ENCODE measurements at regions not wholly inside any gene's neighbourhood (a gene's known extent, or its start where the extent isn't known, plus 50 kb on each side); places are given as distances from the start of the nearest gene placed in this dataset.

GRCh38 chr10:89138755-89139490 is 68.2 kb downstream of the CH25H start:
- H3K9me3 ChIP-seq (ENCODE audit: insufficient read depth, low read length, severe bottlenecking), result no peaks in the 10 kb centered on the region
- no peak for DNase-seq
- H3K4me1 ChIP-seq (ENCODE audit: insufficient read depth, low read length), result no peaks in the 10 kb centered on the region
- no peaks in the 10 kb centered on the region for H3K27me3 ChIP-seq (ENCODE audit: insufficient read depth, low read length, poor library complexity)
- no peak overlapping the region for H3K9ac ChIP-seq (ENCODE audit: low read depth, low read length)
- no peak overlapping the region for H3K4me3 ChIP-seq (ENCODE audit: low read depth in 1 of 2, low read length in 2 of 2)
- no peaks in the 10 kb centered on the region for H3K79me2 ChIP-seq (ENCODE audit: insufficient read depth, low read length)
- H3K36me3 ChIP-seq (ENCODE audit: insufficient read depth, low read length), result no peaks in the 10 kb centered on the region
- no peak overlapping the region for H2AFZ ChIP-seq (ENCODE audit: low read depth, low read length)
- no peak overlapping the region for H3K27ac ChIP-seq (ENCODE audit: low read length)
- no peaks in the 10 kb centered on the region for H4K20me1 ChIP-seq (ENCODE audit: insufficient read depth, low read length)
- ATAC-seq (ENCODE audit: insufficient read depth, low read depth), result no peak
- TF ChIP-seq EZH2 (IDR thresholded peaks at IDR 0.05; ENCODE audit: borderline replicate concordance, low read depth, low read length, severe bottlenecking) (no peak), CTCF (IDR thresholded peaks at IDR 0.05; ENCODE audit: borderline replicate concordance, extremely low read depth, low read length, poor library complexity, severe bottlenecking) (no peak)
- H3K4me2 ChIP-seq (ENCODE audit: insufficient read depth, low read length), result no peak overlapping the region

- Histone ChIP-seq H3K79me2 (ENCODE audit: insufficient read depth, low read length) (no peaks in the 10 kb centered on the region), H3K4me2 (ENCODE audit: insufficient read depth, low read length) (no peak overlapping the region), H3K36me3 (ENCODE audit: insufficient read depth, low read length) (no peaks in the 10 kb centered on the region), H3K4me1 (ENCODE audit: insufficient read depth, low read length) (no peaks in the 10 kb centered on the region), H2AFZ (ENCODE audit: low read depth, low read length) (no peak overlapping the region), H3K9me3 (ENCODE audit: insufficient read depth, low read length, severe bottlenecking) (no peaks in the 10 kb centered on the region), H3K27me3 (ENCODE audit: insufficient read depth, low read length, poor library complexity) (no peaks in the 10 kb centered on the region), H3K4me3 (ENCODE audit: low read depth in 1 of 2, low read length in 2 of 2) (no peak overlapping the region), H3K9ac (ENCODE audit: low read depth, low read length) (no peak overlapping the region), H3K27ac (ENCODE audit: low read length) (no peak overlapping the region), H4K20me1 (ENCODE audit: insufficient read depth, low read length) (no peaks in the 10 kb centered on the region)
- TF ChIP-seq CTCF (IDR thresholded peaks at IDR 0.05; ENCODE audit: borderline replicate concordance, extremely low read depth, low read length, poor library complexity, severe bottlenecking) (no peak), EZH2 (IDR thresholded peaks at IDR 0.05; ENCODE audit: borderline replicate concordance, low read depth, low read length, severe bottlenecking) (no peak)
- ATAC-seq (ENCODE audit: insufficient read depth, low read depth), result no peak
- no peak for DNase-seq
Measured at GRCh38 chr10:89134963-89135362, 72.2 kb downstream of the CH25H start.

GRCh38 chr10:89129911-89130310 is 77.2 kb downstream of the CH25H start:
- no peaks in the 10 kb centered on the region for H3K79me2 ChIP-seq (ENCODE audit: insufficient read depth, low read length)
- no peaks in the 10 kb centered on the region for H3K36me3 ChIP-seq (ENCODE audit: insufficient read depth, low read length)
- H3K4me2 ChIP-seq (ENCODE audit: insufficient read depth, low read length), result no peak overlapping the region
- H2AFZ ChIP-seq (ENCODE audit: low read depth, low read length), result no peak overlapping the region
- H3K4me1 ChIP-seq (ENCODE audit: insufficient read depth, low read length), result no peaks in the 10 kb centered on the region
- DNase-seq (no peak), ATAC-seq (ENCODE audit: insufficient read depth, low read depth) (no peak)
- H3K4me3 ChIP-seq (ENCODE audit: low read depth in 1 of 2, low read length in 2 of 2), result no peak overlapping the region
- H3K9me3 ChIP-seq (ENCODE audit: insufficient read depth, low read length, severe bottlenecking), result no peaks in the 10 kb centered on the region
- H3K27ac ChIP-seq (ENCODE audit: low read length), result no peak overlapping the region
- no peaks in the 10 kb centered on the region for H3K27me3 ChIP-seq (ENCODE audit: insufficient read depth, low read length, poor library complexity)
- TF ChIP-seq EZH2 (IDR thresholded peaks at IDR 0.05; ENCODE audit: borderline replicate concordance, low read depth, low read length, severe bottlenecking) (no peak), CTCF (IDR thresholded peaks at IDR 0.05; ENCODE audit: borderline replicate concordance, extremely low read depth, low read length, poor library complexity, severe bottlenecking) (no peak)
- H3K9ac ChIP-seq (ENCODE audit: low read depth, low read length), result no peak overlapping the region
- no peaks in the 10 kb centered on the region for H4K20me1 ChIP-seq (ENCODE audit: insufficient read depth, low read length)

All from DND-41 (cell line).